Stimulated activated naive CD8-positive, alpha-beta T cell treated with anti-CD3 and anti-CD28 coated beads, Interleukin-15, amount 100 ng/mL, for 72 hours (primary cell): ENCODE measurements at regions not wholly inside any gene's neighbourhood (a gene's known extent, or its start where the extent isn't known, plus 50 kb on each side); places are given as distances from the start of the nearest gene placed in this dataset.
A peak's percentile ranks its signal among the peaks of the same experiment; 100 is the strongest.

Experiments used
- ATAC-seq: fragments of 150-1000 bp; cut with Tn5 transposase; 2 replicates; pipeline ENCODE4 v1.10.0; 2021; ENCODE audit warnings: mild to moderate bottlenecking, moderate library complexity
- DNase-seq, 2 donors: peaks; one replicate each; pipeline ENCODE4 v3.0.0; 2021 to 2022
- H3K27ac Mint-ChIP-seq, 2 donors: one replicate each; pipeline ENCODE4 v1.8.0; 2022; ENCODE audit warnings: mild to moderate bottlenecking in 2 of 2, mixed read lengths in 2 of 2, moderate library complexity in 2 of 2
- H3K27me3 Mint-ChIP-seq: one replicate; pipeline ENCODE4 v1.8.0; 2022; ENCODE audit warnings: mixed read lengths
- H3K4me1 Mint-ChIP-seq: one replicate; pipeline ENCODE4 v1.8.0; 2022; ENCODE audit warnings: mild to moderate bottlenecking, mixed read lengths
- H3K4me3 Mint-ChIP-seq, 2 donors: one replicate each; pipeline ENCODE4 v1.8.0; 2022; ENCODE audit warnings: mild to moderate bottlenecking in 2 of 2, mixed read lengths in 2 of 2, moderate library complexity in 1 of 2
- H3K9me3 Mint-ChIP-seq, 2 donors: one replicate each; pipeline ENCODE4 v1.8.0; 2022; ENCODE audit warnings: mixed read lengths in 2 of 2

DNA sequence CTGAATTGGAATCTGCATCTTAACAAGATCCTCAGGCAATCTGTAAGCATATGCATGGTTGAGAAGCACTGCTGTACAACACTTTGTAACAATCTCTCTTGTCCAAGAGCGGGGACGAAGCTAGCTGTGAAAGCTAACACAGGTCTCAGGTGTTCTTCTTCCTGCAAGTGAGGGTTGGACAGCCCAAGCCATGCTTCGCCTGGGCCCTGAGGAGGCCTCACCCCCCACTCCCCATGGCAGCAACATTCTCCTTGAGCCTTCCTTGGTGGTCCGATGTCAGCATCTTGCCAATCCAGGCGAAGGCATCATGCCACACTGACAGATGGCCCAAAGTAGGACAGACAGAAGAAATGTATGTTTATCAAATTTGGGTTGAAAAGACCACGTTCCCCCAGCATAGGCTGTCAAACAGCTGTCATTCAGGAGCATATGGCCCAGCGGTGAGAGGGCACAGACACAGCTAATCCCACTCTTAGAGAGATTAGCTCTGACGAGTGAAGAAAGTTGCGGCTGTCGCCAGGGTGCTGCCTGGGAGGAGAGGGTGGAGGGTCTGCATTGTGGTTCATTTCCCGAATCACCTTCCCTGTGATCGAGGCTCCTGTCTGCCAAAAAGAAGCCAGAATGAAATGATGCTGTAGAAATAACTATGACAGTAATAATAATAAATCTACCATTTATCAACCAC, 344.7 kb downstream of the MYCN start:
- Mint-ChIP-seq H3K27me3 (peaks cover 20% of the 10 kb centered on the region), H3K9me3 (no peaks in the 10 kb centered on the region), H3K4me3 (no peak overlapping the region)

DNA sequence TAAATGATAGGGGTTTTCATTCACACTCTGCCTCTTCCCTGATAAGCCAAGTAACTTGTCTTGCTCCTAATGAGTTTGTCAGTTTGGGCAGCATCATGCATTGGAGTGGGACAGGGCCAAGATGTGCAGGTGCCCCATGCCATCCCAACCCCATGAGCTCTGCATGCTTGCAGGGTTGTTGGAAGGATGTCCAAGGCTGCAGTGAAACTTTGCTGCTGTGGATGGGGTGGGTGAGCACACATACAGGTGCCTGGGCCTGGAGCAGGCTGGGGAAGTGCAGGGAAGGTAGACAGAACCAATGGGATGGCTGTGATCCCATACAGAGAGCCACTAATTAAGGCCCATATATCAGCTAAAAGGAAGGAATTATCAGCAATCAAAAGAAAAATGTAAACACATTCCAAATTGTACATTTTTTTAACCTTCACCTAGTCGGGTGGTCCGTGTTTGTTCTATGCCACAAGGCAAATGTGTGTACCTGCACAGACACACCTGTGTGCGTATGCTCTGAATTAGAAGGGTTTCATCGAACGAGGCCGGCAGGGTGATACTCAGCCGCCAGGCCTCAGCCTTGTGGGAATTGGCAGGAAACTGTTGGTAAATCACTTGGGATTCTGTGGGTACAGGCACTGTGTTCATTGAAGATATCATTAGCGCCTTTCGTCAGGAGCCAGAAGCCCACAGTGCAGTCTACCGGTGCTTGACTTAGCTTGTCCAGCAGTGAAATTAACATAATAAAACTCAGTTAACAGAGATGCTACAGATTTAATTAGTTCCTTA, 342.9 kb downstream of the MYCN start:
- H3K27me3 Mint-ChIP-seq: peaks cover 20% of the 10 kb centered on the region
- H3K4me1 Mint-ChIP-seq: no peaks in the 10 kb centered on the region
- H3K9me3 Mint-ChIP-seq: no peaks in the 10 kb centered on the region
- no peak for DNase-seq
- no peak overlapping the region for H3K4me3 Mint-ChIP-seq
- no peak overlapping the region for H3K27ac Mint-ChIP-seq
- no peak for ATAC-seq

More for the DNA sequence above, 344.7 kb downstream of the MYCN start:
- Mint-ChIP-seq H3K4me1 (no peaks in the 10 kb centered on the region), H3K27ac (no peak overlapping the region)
- no peak for DNase-seq
- no peak for ATAC-seq

DNA sequence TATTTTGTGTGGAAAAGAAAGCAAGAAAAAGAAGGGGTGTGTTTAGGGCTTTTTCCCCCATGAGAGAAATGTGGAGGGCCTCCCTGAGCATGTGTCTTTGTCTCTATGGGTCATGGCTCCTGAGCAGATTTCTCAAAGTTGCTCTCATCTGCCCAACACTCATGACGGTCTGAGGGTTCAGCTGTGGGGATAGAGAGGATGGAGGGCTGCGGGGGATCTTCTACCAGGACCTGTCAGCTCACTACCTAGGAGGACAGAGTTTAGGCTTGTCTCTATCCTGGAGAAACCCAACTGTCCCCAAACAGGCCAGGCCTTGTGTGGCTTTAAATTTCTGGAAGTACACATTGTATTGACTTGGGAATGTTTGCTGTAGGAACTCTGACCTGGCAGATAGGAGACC, 342.2 kb downstream of the MYCN start:
- DNase-seq (no peak), ATAC-seq (no peak)
- H3K27me3 Mint-ChIP-seq: peaks cover 13% of the 10 kb centered on the region
- no peaks in the 10 kb centered on the region for H3K4me1 Mint-ChIP-seq
- no peak overlapping the region for H3K4me3 Mint-ChIP-seq
- H3K9me3 Mint-ChIP-seq: no peaks in the 10 kb centered on the region
- no peak overlapping the region for H3K27ac Mint-ChIP-seq

DNA sequence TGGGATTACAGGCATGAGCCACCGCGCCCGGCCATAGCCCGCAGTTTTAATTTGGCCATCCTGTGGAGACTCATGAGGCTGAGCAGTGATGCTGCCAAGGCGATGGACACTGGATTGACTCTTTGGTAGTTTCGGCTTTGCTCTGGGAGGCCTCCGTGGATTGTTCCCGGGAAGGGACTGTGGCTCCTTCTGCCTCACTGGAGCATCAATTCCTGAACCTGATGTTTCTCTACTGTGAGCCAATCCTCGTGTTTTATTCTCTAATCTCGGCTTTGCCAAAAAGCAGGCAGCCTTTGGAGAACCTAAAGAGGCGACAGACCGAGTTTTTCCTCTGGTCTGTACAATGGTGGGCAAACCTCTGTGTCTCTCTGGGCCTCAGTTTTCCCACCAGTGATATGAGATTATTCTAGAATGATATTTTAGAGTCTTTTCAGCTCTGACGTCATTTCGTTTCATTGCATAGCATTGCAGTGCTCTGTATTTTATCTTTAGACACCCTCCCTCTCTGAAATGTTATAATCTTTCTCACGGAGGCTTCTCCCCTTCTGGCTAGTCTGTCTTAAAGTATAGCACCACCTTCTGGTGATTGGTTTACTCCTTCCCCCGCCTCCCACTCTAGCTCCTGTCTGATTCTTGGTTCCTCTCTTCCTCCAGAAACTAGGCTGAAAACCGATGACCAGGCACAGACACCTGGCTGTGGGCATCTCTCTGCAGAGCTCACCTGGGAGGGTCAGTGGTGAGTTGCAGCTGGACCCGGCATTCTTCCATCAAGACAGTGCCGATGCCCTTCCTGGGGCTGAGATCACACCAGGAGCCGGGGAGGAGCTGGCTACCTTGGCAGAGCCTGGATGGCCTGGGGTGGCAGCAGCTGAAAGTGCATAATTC, 341.3 kb downstream of the MYCN start:
- DNase-seq (no peak), ATAC-seq (peak; percentile 44)
- no peaks in the 10 kb centered on the region for H3K4me1 Mint-ChIP-seq
- no peaks in the 10 kb centered on the region for H3K9me3 Mint-ChIP-seq
- H3K27ac Mint-ChIP-seq: no peak overlapping the region
- peaks cover 10% of the 10 kb centered on the region for H3K27me3 Mint-ChIP-seq
- H3K4me3 Mint-ChIP-seq: no peak overlapping the region

DNA sequence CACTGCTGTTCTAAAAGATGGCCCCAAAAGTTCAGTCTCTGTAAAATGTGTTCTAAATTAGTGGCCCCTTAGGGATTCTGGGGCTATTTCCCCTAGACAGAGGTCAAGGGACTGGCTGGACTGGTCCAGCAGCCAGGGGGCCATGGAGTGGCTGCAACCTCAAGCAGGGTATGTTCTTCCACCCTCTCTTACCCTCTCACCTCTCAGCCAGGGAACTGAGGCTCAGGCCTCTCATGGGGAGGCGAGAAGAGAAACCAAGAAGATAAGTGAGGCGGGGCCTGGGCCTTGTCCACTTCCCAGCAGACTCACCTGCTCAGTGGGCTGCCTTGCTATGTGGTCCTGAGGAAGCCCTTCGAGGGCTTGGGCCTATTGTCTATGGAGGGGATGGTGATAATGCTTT, 339.7 kb downstream of the MYCN start:
- no peak for DNase-seq

DNA sequence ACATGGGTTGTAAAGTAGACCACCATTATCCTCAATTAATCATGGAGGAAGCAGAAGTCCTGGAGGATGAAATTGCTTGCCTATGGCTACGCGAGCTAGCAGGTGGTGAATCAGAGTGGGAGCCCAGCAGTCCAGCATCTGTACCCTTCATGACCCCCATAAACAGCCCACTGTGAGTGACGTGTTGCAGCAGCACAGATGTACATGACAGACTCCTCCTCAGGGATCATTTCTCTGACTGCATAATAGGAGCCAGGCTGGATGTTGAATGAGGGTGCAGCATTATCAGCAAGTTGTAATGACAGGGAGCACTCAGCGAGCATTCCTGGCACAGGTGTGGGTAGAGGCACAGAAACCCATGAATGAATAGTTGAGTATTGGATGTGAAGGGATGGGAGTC, 339.3 kb downstream of the MYCN start:
- no peaks in the 10 kb centered on the region for H3K9me3 Mint-ChIP-seq
- ATAC-seq: no peak
- peaks cover 10% of the 10 kb centered on the region for H3K27me3 Mint-ChIP-seq
- no peak for DNase-seq
- H3K4me1 Mint-ChIP-seq: no peaks in the 10 kb centered on the region
- H3K27ac Mint-ChIP-seq: no peak overlapping the region
- H3K4me3 Mint-ChIP-seq: no peak overlapping the region

More for the DNA sequence above, 339.7 kb downstream of the MYCN start:
- Mint-ChIP-seq H3K27ac (no peak overlapping the region), H3K4me3 (no peak overlapping the region), H3K4me1 (no peaks in the 10 kb centered on the region), H3K27me3 (peaks cover 10% of the 10 kb centered on the region), H3K9me3 (no peaks in the 10 kb centered on the region)
- no peak for ATAC-seq

DNA sequence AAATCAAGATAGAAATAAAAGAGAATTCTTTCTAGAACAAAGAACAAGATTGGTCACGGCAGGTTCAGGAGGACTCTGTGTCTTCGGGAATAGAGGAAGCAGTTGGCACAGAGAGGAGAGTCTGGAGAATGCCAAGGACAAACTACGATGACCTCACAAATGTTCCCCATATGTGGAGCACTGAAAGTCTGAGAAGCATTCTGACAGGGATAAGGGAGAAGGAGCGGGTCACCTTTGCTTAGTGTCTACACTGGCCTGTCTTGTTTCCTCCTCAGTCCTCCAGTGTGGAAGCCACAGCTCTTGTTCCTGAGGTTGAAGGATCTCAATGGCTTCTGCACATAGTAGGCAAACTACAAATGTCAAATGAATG, 338.8 kb downstream of the MYCN start:
- ATAC-seq (no peak), DNase-seq (no peak)
- no peaks in the 10 kb centered on the region for H3K9me3 Mint-ChIP-seq
- H3K4me1 Mint-ChIP-seq: no peaks in the 10 kb centered on the region
- no peak overlapping the region for H3K4me3 Mint-ChIP-seq
- peaks cover 10% of the 10 kb centered on the region for H3K27me3 Mint-ChIP-seq
- no peak overlapping the region for H3K27ac Mint-ChIP-seq

DNA sequence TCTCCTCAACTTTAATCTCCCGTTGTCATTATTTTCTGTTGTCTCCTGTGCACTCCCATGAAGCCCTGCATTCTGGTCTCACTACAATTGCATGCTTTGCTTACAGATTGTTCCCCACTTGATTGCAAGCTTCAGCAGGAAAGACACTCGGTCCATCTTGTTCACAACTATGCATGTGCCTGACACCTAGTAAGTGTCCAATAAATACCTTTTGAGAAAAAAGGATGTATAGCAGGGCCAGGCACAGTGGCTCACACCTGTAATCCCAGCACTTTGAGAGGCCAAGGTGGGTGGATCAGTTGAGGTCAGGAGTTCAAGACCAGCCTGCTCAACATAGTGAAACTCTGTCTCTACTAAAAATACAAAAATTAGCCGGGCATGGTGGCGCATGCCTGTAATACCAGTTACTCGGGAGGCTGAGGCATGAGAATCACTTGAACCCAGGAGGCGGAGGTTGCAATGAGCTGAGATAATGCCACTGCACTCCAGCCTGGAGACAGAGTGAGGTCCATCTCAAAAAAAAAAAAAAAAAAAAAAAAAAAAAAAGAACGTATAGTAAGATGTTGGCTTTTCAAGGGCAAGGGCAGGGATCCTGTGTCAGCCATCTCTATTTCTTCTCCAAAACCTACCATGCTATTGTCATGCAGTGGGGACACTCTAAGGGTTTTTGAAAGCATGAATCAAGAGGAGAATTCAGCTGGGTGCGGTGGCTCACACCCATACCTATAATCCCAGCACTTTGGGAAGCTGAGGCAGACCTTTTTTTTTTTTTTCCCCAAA, 338.3 kb downstream of the MYCN start:
- DNase-seq: no peak
- H3K27ac Mint-ChIP-seq: no peak overlapping the region
- no peak overlapping the region for H3K4me3 Mint-ChIP-seq
- ATAC-seq: no peak
- peaks cover 10% of the 10 kb centered on the region for H3K27me3 Mint-ChIP-seq
- no peaks in the 10 kb centered on the region for H3K4me1 Mint-ChIP-seq
- no peaks in the 10 kb centered on the region for H3K9me3 Mint-ChIP-seq

DNA sequence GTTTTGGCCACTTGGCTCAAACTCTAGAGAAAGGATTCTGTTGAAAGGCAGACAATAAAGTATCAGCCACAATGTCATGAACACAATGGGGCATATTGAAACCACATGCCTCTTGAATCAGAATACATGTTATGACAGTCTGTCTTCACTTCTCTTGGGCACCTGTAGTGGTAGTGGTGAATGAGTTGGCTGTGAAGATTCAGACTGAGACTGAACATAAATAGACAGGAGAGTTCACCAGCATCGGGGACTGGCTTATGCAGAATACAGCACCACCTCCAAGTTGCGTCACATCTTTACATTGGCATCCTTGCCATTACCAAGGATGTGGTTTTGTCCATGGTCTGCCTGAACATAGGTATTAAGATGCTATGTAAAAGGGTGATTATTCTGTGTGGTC, 336.8 kb downstream of the MYCN start:
- Mint-ChIP-seq H3K27me3 (peaks cover 4% of the 10 kb centered on the region), H3K4me1 (no peaks in the 10 kb centered on the region), H3K9me3 (no peaks in the 10 kb centered on the region), H3K4me3 (no peak overlapping the region), H3K27ac (no peak overlapping the region)
- ATAC-seq (peak; percentile 65), DNase-seq (no peak)

DNA sequence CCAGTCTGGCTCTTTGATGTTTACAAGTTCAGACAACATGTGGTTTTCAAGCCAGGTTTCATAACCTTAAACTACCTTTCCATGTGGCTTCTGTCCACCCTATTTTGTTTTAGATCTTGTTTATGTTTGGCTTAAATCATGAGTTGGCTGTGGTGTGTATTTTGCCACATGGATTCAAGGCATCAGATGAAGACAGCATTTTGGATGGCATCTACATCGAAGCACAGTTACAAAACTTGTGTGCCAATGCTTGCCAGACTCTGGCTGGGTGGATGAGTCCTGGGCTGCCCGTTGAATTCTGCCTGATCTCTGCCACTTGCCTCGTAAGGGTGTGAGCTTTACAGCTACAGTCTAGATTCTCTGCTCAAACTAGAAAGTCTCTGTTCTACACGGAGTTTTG, 335.3 kb downstream of the MYCN start:
- H3K9me3 Mint-ChIP-seq: no peaks in the 10 kb centered on the region
- H3K4me1 Mint-ChIP-seq: no peaks in the 10 kb centered on the region
- DNase-seq (no peak), ATAC-seq (no peak)
- H3K27me3 Mint-ChIP-seq: no peaks in the 10 kb centered on the region
- H3K27ac Mint-ChIP-seq: no peak overlapping the region
- no peak overlapping the region for H3K4me3 Mint-ChIP-seq

DNA sequence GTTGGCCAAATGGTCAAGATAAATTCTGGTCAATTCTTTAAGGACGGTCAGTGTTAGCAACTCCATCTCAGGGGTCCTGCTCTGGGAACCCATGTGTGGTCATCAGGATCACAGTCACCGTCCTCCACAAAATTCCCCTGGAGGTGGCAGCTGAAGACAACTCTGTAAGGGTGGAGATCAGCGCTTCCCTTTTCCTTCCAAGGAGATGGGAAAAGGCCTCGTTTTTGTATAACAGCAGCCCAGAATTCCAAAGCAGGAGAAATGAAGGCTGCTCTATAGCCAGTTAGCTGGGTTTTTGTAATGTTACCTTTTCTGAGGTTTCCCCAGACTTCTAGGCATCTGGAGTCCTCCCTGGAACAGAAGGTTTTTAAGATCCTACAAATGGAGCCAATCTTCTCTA, 334.8 kb downstream of the MYCN start:
- H3K4me1 Mint-ChIP-seq: no peaks in the 10 kb centered on the region
- no peak overlapping the region for H3K4me3 Mint-ChIP-seq
- no peaks in the 10 kb centered on the region for H3K9me3 Mint-ChIP-seq
- H3K27me3 Mint-ChIP-seq: no peaks in the 10 kb centered on the region
- ATAC-seq (no peak), DNase-seq (no peak)
- H3K27ac Mint-ChIP-seq: no peak overlapping the region

DNA sequence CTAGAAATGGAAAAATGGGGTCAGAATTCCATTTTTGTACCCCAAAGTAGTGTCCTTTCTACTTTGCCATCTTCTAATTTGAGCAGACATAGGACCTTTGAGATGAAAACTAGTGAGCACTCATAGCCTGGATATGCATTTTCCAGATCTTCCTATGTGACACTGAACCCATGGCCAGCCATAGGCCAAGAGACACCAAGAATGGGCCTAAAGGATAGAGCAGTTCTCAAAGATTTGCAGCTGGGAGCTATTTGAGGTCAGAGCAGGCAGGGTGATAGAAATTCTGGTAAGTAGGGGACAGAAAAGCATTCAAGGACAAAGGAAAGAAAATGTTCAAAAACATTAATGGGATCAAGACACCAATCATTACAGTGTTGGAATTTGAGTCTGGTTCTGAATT, 332.8 kb downstream of the MYCN start:
- H3K27me3 Mint-ChIP-seq: no peaks in the 10 kb centered on the region
- no peaks in the 10 kb centered on the region for H3K9me3 Mint-ChIP-seq
- H3K4me1 Mint-ChIP-seq: no peaks in the 10 kb centered on the region
- no peak overlapping the region for H3K27ac Mint-ChIP-seq
- no peak overlapping the region for H3K4me3 Mint-ChIP-seq
- DNase-seq: no peak
- ATAC-seq: no peak

DNA sequence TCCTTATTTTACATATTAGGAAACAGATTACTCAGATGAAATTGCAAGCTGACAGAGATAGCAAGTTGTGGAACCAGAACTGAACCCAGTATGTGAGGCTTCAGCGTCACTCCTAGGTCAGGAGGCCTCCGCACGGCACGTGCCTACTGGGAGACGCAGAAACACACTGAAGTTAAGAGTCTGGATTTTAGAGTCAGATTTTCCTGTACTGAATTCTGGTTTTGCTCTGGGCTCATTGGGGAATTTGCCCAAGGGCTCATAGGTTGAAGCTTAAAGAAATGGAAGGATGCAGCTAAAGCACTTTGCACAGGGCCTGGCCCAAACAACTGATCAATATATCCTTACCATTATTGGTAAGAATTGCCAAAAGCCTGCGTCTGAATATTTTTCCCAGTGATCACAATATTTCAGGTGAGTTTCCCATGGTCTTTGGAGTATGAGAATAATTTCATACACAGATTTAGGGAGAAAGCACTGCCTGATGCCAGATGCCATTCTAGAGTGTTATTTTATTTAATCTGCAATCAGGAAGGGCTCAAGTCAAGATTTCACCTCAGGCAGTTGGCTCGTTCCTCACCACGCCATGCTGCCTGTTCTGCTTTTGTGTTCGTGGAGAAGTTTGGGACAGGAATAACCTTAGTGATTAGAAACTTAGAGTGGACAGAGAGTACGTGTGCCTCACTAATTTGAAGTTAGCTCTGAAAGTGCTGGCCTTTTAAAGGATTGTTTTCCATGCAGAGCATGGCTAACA, 331.9 kb downstream of the MYCN start:
- no peaks in the 10 kb centered on the region for H3K9me3 Mint-ChIP-seq
- H3K27me3 Mint-ChIP-seq: no peaks in the 10 kb centered on the region
- H3K4me1 Mint-ChIP-seq: no peaks in the 10 kb centered on the region
- no peak for DNase-seq
- ATAC-seq: no peak
- no peak overlapping the region for H3K27ac Mint-ChIP-seq
- H3K4me3 Mint-ChIP-seq: no peak overlapping the region

DNA sequence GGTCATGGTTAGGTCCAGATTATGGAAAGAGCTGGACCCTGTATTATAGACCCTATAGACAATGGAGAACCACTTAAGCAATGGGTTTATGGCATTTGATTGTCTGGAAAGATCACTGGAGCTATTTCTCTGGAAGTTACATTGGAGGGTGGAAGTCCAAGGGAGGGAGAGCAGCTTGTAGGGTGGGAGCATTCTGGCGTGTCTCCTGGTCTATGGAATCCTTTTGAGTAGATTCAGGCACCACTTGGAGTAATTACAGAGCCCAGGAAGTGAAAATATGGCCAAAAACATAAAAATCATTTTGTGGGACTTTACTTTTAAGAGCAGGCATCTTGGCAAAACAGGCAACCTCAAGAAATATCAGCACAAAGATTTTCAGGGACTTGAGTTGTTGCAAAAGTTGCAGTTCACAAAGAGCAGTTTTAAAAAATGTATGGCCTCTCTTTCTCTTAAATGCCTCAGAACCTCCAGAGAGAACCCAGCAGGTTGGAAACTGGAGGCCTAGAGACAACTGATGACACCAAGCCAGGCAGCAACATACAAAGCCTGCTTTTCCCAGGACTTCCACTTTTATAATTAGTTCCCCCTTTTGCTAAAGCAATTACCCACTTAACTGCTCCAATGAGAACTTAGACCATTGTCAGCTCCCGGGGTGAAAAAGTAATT, 331.0 kb downstream of the MYCN start:
- H3K4me3 Mint-ChIP-seq: no peak overlapping the region
- no peaks in the 10 kb centered on the region for H3K27me3 Mint-ChIP-seq
- no peak overlapping the region for H3K27ac Mint-ChIP-seq
- DNase-seq (no peak), ATAC-seq (no peak)
- H3K4me1 Mint-ChIP-seq: no peaks in the 10 kb centered on the region
- H3K9me3 Mint-ChIP-seq: no peaks in the 10 kb centered on the region
